SK-N-MC (cell line): ENCODE measurements at regions not wholly inside any gene's neighbourhood (a gene's known extent, or its start where the extent isn't known, plus 50 kb on each side); places are given as distances from the start of the nearest gene placed in this dataset.

Source experiments
- EZH2 ChIP-seq: fragments of 200-600 bp; sonication (generic); IDR thresholded peaks from one replicate; pipeline ENCODE4 v1.6.1; 2017; ENCODE audit warnings: antibody characterized with exemption
- FOXP2 ChIP-seq: optimal IDR thresholded peaks from 2 replicates; pipeline ENCODE3; 2011; ENCODE audit warnings: mild to moderate bottlenecking, moderate library complexity; ENCODE audit not compliant: insufficient read depth; ENCODE audit errors: extremely low read length, control extremely low read depth
- POLR2AphosphoS5 ChIP-seq: IDR thresholded peaks from 2 replicates; pipeline ENCODE4 v1.6.1; 2012; ENCODE audit warnings: mild to moderate bottlenecking, low read depth, low read length, borderline replicate concordance

DNA sequence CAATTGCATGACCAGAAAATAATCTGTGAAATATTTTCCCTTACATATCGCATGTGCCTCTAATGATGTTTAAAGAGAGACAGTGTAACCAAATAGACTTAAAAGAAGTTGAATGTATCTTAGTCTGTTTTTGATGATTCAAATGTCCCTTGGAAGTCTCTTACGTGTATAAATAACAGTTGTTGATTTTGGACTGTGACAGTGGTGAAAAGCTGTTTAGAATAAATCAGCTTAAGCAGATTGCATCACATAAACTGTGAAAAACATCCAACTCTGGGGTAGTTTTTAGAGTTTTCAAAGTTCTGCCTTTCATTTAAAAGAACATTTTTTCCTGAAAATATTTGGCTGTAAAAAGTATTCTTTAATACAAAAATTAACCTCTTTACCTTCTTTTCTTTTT lies 301.1 kb downstream of the PRR16 start:
- no peak for TF ChIP-seq EZH2
- no peak for TF ChIP-seq POLR2AphosphoS5
- TF ChIP-seq FOXP2, result no peak
